ENCODE measurements at regions not wholly inside any gene's neighbourhood (a gene's known extent, or its start where the extent isn't known, plus 50 kb on each side); places are given as distances from the start of the nearest gene placed in this dataset.

DNA sequence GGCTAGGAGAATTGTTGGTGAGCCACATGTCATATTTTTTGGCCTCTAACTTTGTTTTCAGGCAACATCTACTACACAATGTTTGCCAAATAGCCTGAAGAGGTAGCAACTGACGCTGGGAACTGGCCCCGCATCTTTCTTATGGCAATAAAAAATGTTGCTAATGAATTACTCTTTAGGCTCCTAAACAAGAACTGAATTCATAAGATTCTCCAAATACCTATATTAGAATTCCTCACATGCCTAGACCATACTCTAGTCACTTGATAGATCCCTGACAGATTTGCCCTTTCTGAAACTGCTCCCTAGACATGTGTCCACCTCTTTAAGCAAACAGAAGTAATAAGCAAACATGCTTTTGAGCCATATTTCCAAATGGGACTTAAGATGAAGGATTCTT, 209.0 kb upstream of the ATXN7L3B start:
- TF ChIP-seq, protein P1, sequence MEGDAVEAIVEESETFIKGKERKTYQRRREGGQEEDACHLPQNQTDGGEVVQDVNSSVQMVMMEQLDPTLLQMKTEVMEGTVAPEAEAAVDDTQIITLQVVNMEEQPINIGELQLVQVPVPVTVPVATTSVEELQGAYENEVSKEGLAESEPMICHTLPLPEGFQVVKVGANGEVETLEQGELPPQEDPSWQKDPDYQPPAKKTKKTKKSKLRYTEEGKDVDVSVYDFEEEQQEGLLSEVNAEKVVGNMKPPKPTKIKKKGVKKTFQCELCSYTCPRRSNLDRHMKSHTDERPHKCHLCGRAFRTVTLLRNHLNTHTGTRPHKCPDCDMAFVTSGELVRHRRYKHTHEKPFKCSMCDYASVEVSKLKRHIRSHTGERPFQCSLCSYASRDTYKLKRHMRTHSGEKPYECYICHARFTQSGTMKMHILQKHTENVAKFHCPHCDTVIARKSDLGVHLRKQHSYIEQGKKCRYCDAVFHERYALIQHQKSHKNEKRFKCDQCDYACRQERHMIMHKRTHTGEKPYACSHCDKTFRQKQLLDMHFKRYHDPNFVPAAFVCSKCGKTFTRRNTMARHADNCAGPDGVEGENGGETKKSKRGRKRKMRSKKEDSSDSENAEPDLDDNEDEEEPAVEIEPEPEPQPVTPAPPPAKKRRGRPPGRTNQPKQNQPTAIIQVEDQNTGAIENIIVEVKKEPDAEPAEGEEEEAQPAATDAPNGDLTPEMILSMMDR (conservative IDR thresholded peaks at IDR 0.05; ENCODE audit: low read depth in 2 of 2) = no peak
- TF ChIP-seq POLR2AphosphoS5 (IDR thresholded peaks at IDR 0.05; ENCODE audit: low read depth) (no peak), ZNF114 (CRISPR knock-in tag; IDR thresholded peaks at IDR 0.05) (no peak), EZH2 (IDR thresholded peaks at IDR 0.05; ENCODE audit: low read depth, unreplicated experiment) (no peak), ETS1 (IDR thresholded peaks at IDR 0.05) (no peak), CREB1 (CRISPR knock-in tag; IDR thresholded peaks at IDR 0.05; ENCODE audit: low read depth) (no peak), EZH2phosphoT487 (IDR thresholded peaks at IDR 0.05; ENCODE audit: unreplicated experiment) (no peak), NANOG (IDR thresholded peaks at IDR 0.05; ENCODE audit: borderline replicate concordance) (no peak), JUNB (IDR thresholded peaks at IDR 0.05; ENCODE audit: unreplicated experiment) (no peak)
- TF ChIP-seq, protein P2, sequence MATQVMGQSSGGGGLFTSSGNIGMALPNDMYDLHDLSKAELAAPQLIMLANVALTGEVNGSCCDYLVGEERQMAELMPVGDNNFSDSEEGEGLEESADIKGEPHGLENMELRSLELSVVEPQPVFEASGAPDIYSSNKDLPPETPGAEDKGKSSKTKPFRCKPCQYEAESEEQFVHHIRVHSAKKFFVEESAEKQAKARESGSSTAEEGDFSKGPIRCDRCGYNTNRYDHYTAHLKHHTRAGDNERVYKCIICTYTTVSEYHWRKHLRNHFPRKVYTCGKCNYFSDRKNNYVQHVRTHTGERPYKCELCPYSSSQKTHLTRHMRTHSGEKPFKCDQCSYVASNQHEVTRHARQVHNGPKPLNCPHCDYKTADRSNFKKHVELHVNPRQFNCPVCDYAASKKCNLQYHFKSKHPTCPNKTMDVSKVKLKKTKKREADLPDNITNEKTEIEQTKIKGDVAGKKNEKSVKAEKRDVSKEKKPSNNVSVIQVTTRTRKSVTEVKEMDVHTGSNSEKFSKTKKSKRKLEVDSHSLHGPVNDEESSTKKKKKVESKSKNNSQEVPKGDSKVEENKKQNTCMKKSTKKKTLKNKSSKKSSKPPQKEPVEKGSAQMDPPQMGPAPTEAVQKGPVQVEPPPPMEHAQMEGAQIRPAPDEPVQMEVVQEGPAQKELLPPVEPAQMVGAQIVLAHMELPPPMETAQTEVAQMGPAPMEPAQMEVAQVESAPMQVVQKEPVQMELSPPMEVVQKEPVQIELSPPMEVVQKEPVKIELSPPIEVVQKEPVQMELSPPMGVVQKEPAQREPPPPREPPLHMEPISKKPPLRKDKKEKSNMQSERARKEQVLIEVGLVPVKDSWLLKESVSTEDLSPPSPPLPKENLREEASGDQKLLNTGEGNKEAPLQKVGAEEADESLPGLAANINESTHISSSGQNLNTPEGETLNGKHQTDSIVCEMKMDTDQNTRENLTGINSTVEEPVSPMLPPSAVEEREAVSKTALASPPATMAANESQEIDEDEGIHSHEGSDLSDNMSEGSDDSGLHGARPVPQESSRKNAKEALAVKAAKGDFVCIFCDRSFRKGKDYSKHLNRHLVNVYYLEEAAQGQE (IDR thresholded peaks at IDR 0.05; ENCODE audit: unreplicated experiment) = no peak

All from GM23338 (cell line).